ENCODE measurements at regions not wholly inside any gene's neighbourhood (a gene's known extent, or its start where the extent isn't known, plus 50 kb on each side); places are given as distances from the start of the nearest gene placed in this dataset.
A peak's percentile ranks its signal among the peaks of the same experiment; 100 is the strongest.

- no peak for DNase-seq (ENCODE audit: low spot score)
Observed at GRCh38 chr2:70397186-70397585, 95.3 kb upstream of the FAM136A start.

GRCh38 chr2:70396612-70397011, 94.7 kb upstream of the FAM136A start:
- no peak for DNase-seq (ENCODE audit: low spot score)

DNA sequence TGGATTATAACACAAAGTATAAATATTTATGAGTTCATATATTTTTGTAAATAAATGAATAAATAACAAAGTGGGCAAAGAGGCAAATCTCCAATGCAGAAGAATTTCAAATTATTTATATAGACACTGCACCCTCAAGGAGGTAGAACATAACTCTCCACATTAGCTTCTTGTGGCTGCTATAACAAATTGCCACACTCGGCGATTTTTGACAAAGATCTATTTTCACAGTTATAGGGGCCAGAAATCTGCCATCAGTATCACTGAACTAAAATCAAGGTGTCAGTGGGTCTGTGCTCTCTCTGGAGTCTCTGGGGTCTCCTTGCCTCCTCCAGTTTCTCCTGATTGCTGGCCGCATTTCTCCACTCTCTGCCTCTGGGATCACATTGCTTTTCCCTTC, 92.0 kb upstream of the FAM136A start:
- no peak for DNase-seq (ENCODE audit: low spot score)

GRCh38 chr2:70391988-70392387, 90.1 kb upstream of the FAM136A start:
- DNase-seq (ENCODE audit: low spot score): no peak

DNA sequence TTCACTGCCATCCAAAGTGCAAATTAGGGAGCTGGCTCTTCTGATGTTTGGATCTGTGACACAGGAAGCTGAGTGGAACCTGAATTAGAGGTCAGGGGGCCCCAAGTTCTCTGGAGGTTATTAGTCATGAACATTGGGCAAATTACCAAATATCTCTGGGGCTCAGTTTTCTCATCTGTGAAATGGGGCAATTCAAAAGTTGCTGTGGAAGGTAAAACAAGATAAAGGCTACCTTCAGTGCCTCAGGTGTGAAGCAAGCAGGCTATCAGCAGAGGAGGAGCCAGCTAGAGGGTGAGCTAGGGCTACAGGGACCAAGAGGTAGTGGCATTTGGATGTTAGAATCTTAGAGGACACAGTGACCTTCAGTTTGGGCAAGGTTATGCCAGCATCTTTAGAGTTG, 89.4 kb upstream of the FAM136A start:
- DNase-seq (ENCODE audit: low spot score): no peak

DNA sequence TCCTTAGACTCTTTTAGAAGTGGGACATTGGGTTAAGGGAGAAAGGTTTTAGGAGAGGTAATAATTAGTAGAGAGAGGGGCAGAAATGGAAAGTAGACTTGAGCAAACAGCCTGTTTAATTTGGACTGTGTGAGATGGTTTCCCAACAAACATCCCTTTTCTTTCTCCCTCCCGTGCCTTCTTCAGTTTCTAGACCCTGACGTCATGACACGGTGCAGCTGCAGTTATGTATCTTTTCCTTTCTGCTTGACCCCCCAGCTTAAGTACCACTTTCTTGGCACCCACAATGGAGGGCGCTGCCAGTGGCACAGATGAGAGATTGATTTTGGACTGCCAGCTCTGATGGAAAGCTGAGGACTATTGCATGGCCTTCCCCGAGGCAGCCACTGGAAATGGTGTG, 86.9 kb upstream of the FAM136A start:
- no peak for DNase-seq (ENCODE audit: low spot score)

GRCh38 chr2:70388128-70388527, 86.3 kb upstream of the FAM136A start:
- peak; percentile 31 for DNase-seq (ENCODE audit: low spot score)

DNA sequence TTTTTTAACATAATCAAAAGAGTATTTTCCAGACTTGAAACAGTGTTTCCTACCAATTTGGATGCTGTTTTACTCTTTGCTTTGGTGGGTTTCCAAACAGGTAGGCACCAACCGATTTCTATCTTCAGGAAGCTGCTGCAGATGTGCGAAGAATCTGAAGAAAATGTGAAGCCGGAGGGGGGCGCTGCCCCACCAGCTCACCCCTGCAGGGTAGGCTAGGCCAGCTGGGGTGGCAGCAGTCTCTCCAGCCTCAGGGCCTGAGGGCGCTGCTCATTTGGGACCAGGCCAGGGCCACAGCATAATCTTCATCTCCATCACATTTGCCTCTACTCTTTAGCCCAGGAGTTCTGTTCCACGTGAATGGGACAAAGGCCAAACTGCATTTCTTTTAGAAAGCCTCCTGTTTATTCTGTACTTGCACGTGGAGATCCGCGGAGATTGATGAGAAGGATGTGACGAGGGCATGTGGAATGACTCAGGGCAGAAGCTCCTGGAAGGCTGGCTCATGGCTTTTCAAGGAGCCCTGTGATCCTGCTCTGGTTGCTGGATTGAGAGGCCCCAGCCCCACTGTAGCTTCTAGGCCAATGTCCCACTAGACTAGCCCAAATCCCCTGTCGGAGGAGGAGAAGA, 84.2 kb upstream of the FAM136A start:
- no peak for DNase-seq (ENCODE audit: low spot score)

GRCh38 chr2:70385204-70385603, 83.3 kb upstream of the FAM136A start:
- no peak for DNase-seq (ENCODE audit: low spot score)

DNA sequence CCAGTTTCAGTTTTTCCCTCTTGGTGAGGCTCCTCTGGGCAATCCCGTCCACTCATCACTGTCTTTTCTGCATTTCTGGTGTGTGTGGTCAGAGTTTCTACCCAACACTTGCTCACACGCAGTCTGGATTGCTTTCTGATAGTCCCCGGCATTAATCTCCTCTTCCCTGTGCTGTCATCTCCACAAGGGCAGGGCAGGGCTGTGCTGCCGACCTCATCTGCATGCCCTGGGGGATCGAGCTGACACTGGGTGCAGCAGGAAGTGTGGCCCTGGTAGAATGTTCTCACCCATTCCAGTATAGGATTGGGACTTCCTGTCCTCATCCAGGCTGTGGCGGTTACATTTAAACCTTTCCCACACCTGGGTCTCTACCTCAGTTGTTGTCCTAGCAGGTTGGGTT, 80.0 kb upstream of the FAM136A start:
- DNase-seq (ENCODE audit: low spot score): no peak

DNA sequence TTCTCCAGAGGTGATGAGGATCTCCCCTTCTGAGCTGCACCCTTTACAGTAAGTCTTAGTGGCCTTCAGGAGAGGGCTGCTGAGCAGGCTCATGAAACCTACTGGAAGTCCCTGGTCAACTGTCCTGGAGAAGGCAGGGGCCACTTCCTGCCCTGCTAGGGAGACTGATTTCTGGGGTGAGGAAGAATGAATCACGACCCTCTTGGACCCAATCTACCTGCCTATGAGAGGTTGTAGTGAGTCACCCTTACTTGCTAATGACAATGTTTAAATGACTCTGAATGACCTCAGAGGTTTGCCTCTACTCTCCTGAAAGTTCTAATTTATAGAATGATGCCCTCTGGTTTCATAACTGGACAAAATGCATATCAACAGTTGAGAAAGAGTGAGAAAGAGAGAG, 79.4 kb upstream of the FAM136A start:
- DNase-seq (ENCODE audit: low spot score): peak; percentile 60

DNA sequence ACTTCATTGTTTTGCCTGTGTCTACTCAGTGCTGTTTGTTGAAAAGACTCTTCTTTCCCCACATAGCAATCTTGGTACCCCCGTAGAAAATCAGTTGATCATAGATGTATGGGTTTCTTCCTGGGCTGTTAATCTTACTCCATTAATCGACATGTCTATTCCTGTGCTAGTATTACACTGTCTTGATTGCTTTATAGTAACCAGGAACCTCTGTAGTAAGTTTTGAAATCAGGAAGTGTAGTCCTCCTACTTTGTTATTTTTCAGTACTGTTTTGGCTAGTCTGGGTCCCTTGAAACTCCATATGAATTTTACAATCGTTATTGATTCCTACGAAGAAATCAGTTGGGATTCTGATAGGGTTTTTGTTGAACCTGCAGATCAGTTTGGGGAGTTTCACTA, 78.8 kb upstream of the FAM136A start:
- DNase-seq (ENCODE audit: low spot score): no peak

DNA sequence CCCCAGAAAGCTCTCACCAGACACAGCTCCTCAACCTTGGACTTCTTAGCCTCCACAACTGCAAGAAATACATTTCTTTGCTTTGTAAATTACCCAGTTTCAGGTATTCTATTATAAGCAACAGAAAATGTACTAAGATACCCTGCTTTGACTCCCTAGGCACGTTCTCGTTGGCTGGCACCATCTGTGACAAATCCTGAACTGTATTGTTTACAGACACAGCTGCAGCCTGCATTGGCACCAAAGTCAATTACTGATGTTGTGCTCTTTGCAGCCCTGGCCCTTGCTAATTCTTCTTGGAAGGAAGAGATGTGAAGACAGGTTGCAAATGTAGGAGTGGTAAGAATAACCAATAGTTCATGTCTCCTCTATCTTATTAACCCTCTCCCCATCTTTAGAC, 72.7 kb upstream of the FAM136A start:
- DNase-seq (ENCODE audit: low spot score): no peak

- DNase-seq (ENCODE audit: low spot score): peak; percentile 75
Observed at GRCh38 chr2:70371753-70372152, 69.9 kb upstream of the FAM136A start.

DNA sequence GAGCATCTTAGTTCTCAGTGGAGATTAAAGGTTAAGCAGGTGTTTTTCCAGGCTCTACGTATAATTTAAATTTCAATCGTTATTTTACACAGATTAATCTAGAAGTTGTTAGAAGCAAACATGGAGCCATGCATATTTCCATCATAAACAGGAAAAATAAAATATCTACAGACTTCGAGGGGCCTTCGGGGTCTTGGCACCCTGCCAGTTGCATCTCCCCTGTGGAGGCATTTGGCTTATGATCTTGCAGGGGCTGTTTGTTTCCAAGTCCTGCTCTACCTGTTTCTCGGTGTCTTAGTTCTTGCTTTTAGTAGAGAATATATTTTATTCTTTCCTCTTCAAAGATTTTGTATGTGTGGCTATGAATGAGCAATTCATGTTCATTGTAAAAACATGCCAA, 67.2 kb upstream of the FAM136A start:
- DNase-seq (ENCODE audit: low spot score): no peak

- no peak for DNase-seq (ENCODE audit: low spot score)
Observed at GRCh38 chr2:70368545-70368944, 66.7 kb upstream of the FAM136A start.

GRCh38 chr2:70367722-70368323, 66.0 kb upstream of the FAM136A start:
- DNase-seq (ENCODE audit: low spot score): peak; percentile 35

GRCh38 chr2:70362661-70363060, 60.8 kb upstream of the FAM136A start:
- peak; percentile 24 for DNase-seq (ENCODE audit: low spot score)

- no peak for DNase-seq (ENCODE audit: low spot score)
Observed at GRCh38 chr2:70360661-70361270, 58.9 kb upstream of the FAM136A start.

- DNase-seq (ENCODE audit: low spot score): no peak
Observed at GRCh38 chr2:70357684-70358071, 55.8 kb upstream of the FAM136A start.

DNA sequence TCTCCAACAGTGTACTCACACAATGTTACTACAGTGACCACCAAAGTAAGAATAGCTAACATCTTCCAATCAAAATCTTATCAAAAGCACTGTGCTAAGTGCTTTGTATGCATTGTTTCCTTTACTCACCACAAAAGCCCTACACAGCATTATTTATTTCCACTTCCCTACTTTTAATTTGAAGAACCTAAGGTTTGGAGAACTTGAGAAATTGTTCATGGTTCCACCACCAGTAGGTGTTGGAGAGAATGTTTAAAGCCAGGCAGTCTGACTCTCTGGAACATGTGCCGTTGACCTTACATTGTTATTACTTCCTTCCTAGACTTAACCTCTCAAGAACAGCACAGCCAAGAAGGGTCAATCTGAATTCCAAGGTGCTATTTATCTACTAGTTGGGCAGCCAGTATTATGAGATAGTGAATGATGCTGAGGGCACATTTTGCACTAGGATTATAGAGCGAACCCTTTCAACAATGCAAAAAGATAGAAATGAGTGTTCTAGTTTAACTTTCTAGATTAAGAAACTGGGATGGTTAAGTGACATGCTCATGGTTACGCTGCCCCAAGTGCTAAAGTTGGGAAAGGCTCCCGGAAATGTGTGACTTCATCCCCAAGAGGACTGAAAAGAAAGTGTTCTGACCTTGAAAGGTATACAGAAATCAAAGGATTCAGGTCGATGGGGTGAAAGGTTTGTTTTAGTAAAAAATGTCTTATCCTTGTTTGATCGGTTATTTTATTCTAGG, 55.2 kb upstream of the FAM136A start:
- DNase-seq (ENCODE audit: low spot score): no peak

DNA sequence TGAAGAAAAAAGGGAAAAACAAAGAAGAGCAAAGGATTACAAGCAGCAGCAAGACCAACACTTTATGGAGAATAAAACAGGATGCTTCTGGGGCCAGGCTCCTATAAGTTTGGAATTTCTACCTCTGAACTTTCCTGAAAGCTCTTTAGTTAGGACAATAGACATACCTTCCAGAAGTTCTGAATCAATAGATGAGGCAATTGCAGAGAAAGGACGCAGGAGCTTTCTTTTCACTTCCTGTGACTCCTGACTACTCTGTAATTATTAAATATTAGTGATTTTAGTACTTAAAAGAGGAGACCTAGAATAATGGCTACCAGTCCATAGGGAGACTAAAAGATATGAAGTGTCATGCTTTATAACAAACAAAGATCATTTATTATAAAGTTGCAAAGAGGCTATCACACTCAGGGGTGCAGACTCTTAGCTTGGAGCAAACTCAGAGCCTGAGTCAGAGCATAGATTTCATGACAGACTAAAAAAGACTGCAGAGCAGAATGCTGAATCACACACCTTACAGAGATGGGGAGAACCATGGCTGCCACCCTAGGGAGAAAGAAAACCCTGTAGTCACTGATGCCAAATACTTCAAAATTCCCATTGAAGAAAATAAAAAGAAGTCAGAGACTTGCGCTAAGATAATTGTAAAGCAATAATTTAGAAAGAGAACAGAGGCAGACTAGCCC, 52.5 kb upstream of the FAM136A start:
- DNase-seq (ENCODE audit: low spot score): peak; percentile 55

Measured in RKO (cell line).